ENCODE measurements at regions not wholly inside any gene's neighbourhood (a gene's known extent, or its start where the extent isn't known, plus 50 kb on each side); places are given as distances from the start of the nearest gene placed in this dataset.

DNA sequence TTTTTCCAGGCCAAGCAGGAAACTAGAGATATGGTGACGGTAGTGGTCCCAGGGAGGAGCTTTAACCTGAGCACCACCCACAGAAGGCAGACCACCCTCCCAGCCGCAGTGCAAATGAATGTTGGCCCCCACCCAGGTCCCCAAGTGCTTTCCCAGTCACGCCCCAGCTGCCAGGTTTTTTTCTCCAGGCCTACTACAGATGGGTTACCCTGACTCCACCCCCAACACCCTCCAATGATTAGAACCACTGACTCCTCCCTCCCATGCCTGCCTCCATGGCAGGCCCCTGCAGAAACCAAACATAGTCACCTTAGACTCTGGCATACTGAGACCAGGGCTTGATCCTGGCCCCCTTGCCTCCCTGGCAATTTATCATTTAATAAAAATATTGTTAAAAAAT lies 58.7 kb upstream of the CHST1 start:
- no peak for TF ChIP-seq CTCF (IDR thresholded peaks at IDR 0.05)
- TF ChIP-seq POLR2A (IDR thresholded peaks at IDR 0.05), result no peak
